WTC11 (cell line): ENCODE measurements at regions not wholly inside any gene's neighbourhood (a gene's known extent, or its start where the extent isn't known, plus 50 kb on each side); places are given as distances from the start of the nearest gene placed in this dataset.

Experiments
- CREM ChIP-seq: sonication (generic); formaldehyde crosslinking; IDR thresholded peaks from 2 replicates; pipeline ENCODE4 v1.8.1; 2022; ENCODE audit warnings: mild to moderate bottlenecking, missing genetic modification reagents, moderate library complexity
- NFYB ChIP-seq: sonication (generic); formaldehyde crosslinking; conservative IDR thresholded peaks from 2 replicates; pipeline ENCODE4 v1.8.0; 2022; ENCODE audit warnings: low read depth, missing genetic modification reagents
- OVOL2 ChIP-seq: fragments of 250-450 bp; sonication (Bioruptor Pico); IDR thresholded peaks from 2 replicates; pipeline ENCODE4 v1.9.0; 2021; ENCODE audit warnings: mild to moderate bottlenecking, borderline replicate concordance
- SP1 ChIP-seq: sonication (generic); formaldehyde crosslinking; conservative IDR thresholded peaks from 2 replicates; pipeline ENCODE4 v1.8.1; 2022; ENCODE audit warnings: missing genetic modification reagents
- TF ChIP-seq, protein P1 (sequence below): fragments of 200-600 bp; IDR thresholded peaks from 2 replicates; pipeline ENCODE4 v1.8.0; 2022; ENCODE audit warnings: antibody characterized with exemption
- TF ChIP-seq, protein P2 (sequence below): sonication (generic); formaldehyde crosslinking; IDR thresholded peaks from 2 replicates; pipeline ENCODE4 v1.8.1; 2023; ENCODE audit warnings: mild to moderate bottlenecking, missing genetic modification reagents

GRCh38 chr17:34820248-34820801 is 140.9 kb downstream of the CCT6B start:
- TF ChIP-seq SP1 (CRISPR knock-in tag) = no peak
- TF ChIP-seq, protein P1, sequence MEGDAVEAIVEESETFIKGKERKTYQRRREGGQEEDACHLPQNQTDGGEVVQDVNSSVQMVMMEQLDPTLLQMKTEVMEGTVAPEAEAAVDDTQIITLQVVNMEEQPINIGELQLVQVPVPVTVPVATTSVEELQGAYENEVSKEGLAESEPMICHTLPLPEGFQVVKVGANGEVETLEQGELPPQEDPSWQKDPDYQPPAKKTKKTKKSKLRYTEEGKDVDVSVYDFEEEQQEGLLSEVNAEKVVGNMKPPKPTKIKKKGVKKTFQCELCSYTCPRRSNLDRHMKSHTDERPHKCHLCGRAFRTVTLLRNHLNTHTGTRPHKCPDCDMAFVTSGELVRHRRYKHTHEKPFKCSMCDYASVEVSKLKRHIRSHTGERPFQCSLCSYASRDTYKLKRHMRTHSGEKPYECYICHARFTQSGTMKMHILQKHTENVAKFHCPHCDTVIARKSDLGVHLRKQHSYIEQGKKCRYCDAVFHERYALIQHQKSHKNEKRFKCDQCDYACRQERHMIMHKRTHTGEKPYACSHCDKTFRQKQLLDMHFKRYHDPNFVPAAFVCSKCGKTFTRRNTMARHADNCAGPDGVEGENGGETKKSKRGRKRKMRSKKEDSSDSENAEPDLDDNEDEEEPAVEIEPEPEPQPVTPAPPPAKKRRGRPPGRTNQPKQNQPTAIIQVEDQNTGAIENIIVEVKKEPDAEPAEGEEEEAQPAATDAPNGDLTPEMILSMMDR = no peak
- TF ChIP-seq NFYB = no peak
- no peak for TF ChIP-seq CREM (CRISPR knock-in tag)
- TF ChIP-seq, protein P2, sequence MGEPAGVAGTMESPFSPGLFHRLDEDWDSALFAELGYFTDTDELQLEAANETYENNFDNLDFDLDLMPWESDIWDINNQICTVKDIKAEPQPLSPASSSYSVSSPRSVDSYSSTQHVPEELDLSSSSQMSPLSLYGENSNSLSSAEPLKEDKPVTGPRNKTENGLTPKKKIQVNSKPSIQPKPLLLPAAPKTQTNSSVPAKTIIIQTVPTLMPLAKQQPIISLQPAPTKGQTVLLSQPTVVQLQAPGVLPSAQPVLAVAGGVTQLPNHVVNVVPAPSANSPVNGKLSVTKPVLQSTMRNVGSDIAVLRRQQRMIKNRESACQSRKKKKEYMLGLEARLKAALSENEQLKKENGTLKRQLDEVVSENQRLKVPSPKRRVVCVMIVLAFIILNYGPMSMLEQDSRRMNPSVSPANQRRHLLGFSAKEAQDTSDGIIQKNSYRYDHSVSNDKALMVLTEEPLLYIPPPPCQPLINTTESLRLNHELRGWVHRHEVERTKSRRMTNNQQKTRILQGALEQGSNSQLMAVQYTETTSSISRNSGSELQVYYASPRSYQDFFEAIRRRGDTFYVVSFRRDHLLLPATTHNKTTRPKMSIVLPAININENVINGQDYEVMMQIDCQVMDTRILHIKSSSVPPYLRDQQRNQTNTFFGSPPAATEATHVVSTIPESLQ (CRISPR knock-in tag) = no peak
- no peak for TF ChIP-seq OVOL2 (CRISPR knock-in tag)
